NCI-H1930 (cell line): ENCODE measurements at regions not wholly inside any gene's neighbourhood (a gene's known extent, or its start where the extent isn't known, plus 50 kb on each side); places are given as distances from the start of the nearest gene placed in this dataset.
"Not testable (repeated sequence)": the region's sequence is repeated elsewhere in the genome, so short reads cannot be mapped to it uniquely, and the experiment has no call there.

Source experiments
- DNase-seq, 2 experiments: peaks; one replicate each; lab custom pipeline; 2025; lab: John Stamatoyannopoulos, UW

- no peak for DNase-seq
Measured at GRCh38 chr18:47679864-47680263, 250.6 kb downstream of the SMAD2 start.

DNA sequence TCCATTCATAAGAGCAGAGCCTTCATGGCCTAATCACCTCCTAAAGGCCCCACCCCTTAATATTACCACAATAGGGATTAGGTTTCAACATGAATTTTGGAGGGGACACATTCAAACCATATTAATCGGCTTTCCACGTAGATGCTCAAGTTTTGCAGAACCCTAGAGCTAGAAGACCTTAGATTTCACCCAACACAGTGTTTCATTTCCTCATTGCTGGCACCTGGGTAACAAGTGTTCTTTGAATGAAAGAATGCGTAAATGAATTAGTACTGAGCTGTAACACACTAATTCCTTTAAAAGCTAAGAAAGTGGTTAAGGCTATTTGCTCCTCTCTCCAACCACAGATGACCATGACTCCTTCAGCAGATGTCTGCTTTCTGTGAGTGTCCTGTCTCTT is 252.5 kb downstream of the SMAD2 start:
- no peak for DNase-seq

DNA sequence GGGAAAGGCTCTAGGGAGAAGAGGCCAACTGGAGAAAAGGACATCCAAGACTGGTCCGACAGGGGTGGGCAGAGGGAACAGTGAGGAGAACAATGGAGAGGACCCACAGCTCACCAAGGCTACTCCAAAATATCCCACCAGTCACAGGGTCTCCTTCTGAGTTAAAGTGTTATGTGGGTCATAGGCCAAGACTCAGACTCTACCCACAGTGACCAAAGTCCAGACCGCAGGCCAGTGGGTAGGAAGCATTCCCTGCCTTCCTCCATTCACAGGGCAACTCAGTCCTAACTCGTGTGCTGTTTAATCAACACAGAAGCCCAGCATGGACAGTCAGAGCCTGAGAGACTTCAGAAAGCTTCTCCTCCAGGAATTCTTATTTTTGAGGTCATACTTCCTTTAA is 260.6 kb downstream of the SMAD2 start:
- no peak for DNase-seq

- no peak for DNase-seq
Measured at GRCh38 chr18:47658498-47658897, 272.0 kb downstream of the SMAD2 start.

- DNase-seq, result no peak
Measured at GRCh38 chr18:47654988-47655387, 275.5 kb downstream of the SMAD2 start.

- no peak for DNase-seq
Measured at GRCh38 chr18:47644896-47645295, 285.6 kb downstream of the SMAD2 start.

GRCh38 chr18:47637551-47637950 is 292.9 kb downstream of the SMAD2 start:
- DNase-seq, result not testable (repeated sequence)

GRCh38 chr18:47635416-47635815 is 295.0 kb downstream of the SMAD2 start:
- DNase-seq, result no peak

GRCh38 chr18:47632970-47633635 is 297.4 kb downstream of the SMAD2 start:
- no peak for DNase-seq

GRCh38 chr18:47628893-47629292 is 301.6 kb downstream of the SMAD2 start:
- no peak for DNase-seq

DNA sequence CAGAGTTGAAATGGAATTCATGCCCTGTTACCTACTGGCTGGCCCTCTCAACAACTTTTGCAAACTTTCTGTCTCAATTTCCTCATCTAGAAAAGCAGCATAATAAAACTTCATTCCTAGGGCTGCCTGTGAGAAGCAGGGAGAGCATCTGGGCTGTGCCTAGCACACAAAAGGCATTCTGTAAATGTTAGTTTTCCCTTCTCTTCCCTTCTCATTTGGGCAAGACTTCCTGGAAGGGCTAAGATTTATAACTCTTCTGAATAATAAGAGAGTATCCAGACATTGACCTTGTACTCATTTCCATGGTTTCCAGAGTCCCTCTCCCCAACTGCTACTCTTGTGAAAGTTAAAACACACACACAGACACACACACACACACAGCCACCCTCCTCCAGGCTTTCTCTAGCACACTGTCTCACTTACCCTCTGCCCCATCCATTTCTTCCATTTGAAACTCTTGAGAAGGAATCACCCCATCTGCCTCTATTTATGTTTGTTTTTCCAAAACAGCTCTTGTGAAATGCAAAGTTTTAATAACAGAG is 302.1 kb downstream of the SMAD2 start:
- no peak for DNase-seq

GRCh38 chr18:47627030-47627429 is 303.4 kb downstream of the SMAD2 start:
- DNase-seq, result no peak

DNA sequence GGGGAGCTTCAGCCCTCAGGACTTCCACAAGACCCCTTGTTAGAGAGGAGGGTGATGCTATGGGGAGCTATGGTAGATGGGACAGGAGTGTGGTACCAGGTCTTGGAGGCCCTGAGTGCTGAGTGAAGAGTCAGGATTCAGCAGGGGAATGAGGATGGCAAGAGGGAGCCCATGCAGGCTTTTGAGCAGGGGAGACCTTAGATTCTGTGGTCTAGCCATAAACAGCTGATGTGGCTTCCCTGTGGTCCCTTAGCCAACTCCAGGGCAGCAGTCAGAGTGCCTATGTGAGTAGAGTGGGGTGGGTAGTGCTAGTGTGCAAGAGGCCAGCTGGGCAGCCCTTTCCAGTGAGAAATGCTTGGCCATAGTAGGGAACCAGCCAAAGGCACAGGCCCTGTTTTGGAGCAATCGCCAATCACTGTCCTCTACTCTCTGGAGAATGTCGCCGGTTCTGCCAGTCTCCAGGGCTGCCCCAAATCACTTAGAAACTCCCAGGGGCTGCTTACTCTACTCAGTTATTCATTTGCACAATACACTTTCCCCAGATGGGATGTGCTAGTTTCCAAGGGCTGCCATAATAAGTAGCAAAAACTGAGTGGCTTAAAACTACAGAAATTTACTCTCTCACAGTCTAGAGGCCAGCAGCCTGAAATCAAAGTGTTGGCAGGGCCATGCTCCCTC is 310.5 kb downstream of the SMAD2 start:
- DNase-seq, result no peak

- no peak for DNase-seq
Measured at GRCh38 chr18:47618758-47619157, 311.7 kb downstream of the SMAD2 start.

DNA sequence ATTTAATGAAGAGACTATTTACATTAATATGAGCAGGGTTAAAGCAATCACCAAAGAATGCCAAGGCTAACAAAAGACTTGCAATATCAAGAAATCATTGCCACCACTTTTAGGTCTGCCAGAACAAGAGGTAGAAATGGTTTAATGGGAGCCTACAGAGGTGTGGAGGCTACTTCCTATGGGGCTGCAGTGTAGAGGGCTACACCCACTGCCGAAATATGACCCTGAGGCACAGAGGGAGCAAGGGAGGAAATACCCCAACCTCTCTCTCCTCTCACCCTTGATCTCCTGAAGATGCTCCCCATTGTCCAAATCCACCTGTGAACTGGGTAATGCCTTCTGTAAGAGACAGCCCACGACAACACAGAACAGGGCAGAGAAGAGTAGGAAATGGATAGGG is 315.4 kb downstream of the SMAD2 start:
- no peak for DNase-seq

- DNase-seq, result no peak
Measured at GRCh38 chr18:47613929-47614328, 316.5 kb downstream of the SMAD2 start.

- DNase-seq, result no peak
Measured at GRCh38 chr18:47611649-47612048, 318.8 kb downstream of the SMAD2 start.

DNA sequence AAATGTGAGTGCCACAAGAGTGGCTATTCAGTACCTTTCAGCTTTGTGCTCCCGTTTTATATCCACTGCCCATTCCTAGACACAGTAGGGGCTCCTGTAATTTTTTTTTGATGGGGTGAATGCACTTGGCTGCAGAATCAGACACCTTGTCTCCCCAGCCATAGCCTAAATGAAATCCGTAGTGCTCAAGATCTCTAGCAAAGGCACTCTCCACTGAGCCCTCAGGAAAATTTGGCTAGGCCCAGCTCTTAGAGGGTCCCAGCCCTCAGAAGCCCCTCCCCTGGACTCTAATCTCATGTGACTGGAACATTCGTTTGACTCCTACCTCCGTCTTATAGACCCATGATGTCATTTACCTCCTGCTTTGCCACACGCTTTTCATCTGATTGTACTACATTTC is 323.9 kb downstream of the SMAD2 start:
- no peak for DNase-seq

GRCh38 chr18:47605093-47605492 is 325.4 kb downstream of the SMAD2 start:
- no peak for DNase-seq

DNA sequence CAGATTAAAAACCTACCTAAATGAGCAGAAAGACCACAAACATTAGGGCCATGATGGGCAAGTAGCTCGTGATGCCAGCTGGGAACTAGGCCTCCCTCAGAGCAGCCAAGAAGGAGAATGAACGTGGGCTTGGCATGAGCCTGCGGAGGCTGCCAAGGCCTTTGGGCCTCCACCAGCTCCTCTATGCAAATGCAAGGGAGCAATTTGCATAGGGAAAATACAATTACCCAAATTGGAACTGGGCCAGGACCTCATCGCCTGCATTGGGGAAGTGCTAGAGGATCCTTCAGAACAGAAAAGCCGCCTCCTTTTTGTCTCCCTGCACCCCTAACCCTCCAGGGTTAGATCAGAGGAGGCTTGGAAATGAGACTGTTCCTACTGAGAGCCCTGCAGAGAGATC is 326.4 kb downstream of the SMAD2 start:
- no peak for DNase-seq

GRCh38 chr18:47603158-47603557 is 327.3 kb downstream of the SMAD2 start:
- DNase-seq, result no peak

- no peak for DNase-seq
Measured at GRCh38 chr18:47602273-47602897, 328.1 kb downstream of the SMAD2 start.
